ENCODE measurements at regions not wholly inside any gene's neighbourhood (a gene's known extent, or its start where the extent isn't known, plus 50 kb on each side); places are given as distances from the start of the nearest gene placed in this dataset.
"Not testable (repeated sequence)": the region's sequence is repeated elsewhere in the genome, so short reads cannot be mapped to it uniquely, and the experiment has no call there.

GRCh38 chr22:19597399-19597735, 73.2 kb upstream of the CLDN5 start:
- TF ChIP-seq CTCF (IDR thresholded peaks at IDR 0.05): no peak
- WGBS, 2 donors: 64 to 70% methylated on average over 7 of the region's 7 CpGs
- H3K4me3 ChIP-seq (ENCODE audit: low read depth, poor library complexity, severe bottlenecking): no peak overlapping the region
- no peak for DNase-seq (ENCODE audit: low spot score in 2 of 2)
- intact Hi-C loops (cut with DNase I; ENCODE audit: low total_unique reads): no loop called here

- WGBS, 2 donors: 51 to 56% methylated on average over 9 to 10 of the region's 10 CpGs
- no peak for DNase-seq (ENCODE audit: low spot score in 2 of 2)
- intact Hi-C loops (cut with DNase I; ENCODE audit: low total_unique reads): no loop called here
- TF ChIP-seq POLR2A (IDR thresholded peaks at IDR 0.05): no peak
- TF ChIP-seq CTCF (IDR thresholded peaks at IDR 0.05): no peak
- H3K4me3 ChIP-seq (ENCODE audit: low read depth, poor library complexity, severe bottlenecking): no peak overlapping the region
Measured at GRCh38 chr22:19598054-19598855, 74.0 kb upstream of the CLDN5 start.

DNA sequence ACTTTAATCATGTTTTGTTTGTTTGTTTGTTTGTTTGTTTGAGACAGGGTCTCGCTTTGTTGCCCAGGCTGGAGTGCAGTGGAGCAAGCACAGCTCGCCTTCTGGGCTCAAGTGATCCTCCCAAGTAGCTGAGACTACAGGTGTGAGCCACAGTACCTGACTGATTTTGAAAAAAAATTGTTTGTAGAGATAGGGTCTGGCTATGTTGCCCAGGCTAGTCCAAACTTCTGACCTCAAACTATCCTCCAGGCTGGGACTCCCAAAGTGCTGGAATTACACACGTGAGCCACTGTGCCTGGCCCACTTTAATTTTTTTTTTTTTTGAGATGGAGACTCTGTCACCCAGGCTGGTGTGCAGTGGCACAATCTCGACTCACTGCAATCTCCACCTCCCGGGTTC, 74.8 kb upstream of the CLDN5 start:
- no peak overlapping the region for H3K4me3 ChIP-seq (ENCODE audit: low read depth, poor library complexity, severe bottlenecking)
- no peak for TF ChIP-seq POLR2A (IDR thresholded peaks at IDR 0.05)
- TF ChIP-seq CTCF (IDR thresholded peaks at IDR 0.05): no peak
- intact Hi-C loops (cut with DNase I; ENCODE audit: low total_unique reads): no loop called here
- no peak for DNase-seq (ENCODE audit: low spot score in 2 of 2)
- 86 to 87% methylated on average over 5 of the region's 5 CpGs for WGBS, 2 donors

DNA sequence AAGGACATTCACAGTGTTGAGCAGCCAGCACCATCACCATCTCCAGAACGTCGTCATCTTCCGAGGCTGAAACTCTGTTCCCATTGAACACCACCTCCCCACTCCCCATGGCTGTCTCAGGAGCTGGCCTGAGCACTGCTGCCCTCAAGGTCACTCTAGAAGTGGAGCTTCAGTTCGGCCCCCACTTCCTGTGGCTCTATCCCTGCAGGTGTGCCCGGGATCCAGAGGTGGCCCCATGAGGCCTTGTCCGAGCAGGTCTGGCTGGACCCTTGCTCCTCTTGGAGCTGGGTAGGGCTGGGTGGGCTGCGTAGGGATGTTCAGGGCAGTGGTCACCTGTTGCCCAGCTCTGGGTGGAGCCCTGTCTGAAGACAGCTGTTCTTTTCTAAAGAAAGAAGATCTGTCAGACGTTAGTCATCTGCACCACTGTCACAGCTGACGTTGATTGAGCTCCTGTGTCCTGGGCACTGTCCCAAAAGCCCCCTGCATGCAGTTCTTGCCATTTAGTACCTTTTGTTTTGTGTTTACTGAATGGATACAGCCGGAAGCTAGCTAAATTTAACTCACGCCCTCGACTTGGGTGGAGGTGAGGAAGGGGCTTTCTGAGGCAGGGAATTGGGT, 75.5 kb upstream of the CLDN5 start:
- no peak for DNase-seq (ENCODE audit: low spot score in 2 of 2)
- no peak overlapping the region for H3K4me3 ChIP-seq (ENCODE audit: low read depth, poor library complexity, severe bottlenecking)
- intact Hi-C loops (cut with DNase I; ENCODE audit: low total_unique reads): no loop called here
- TF ChIP-seq CTCF (IDR thresholded peaks at IDR 0.05): no peak
- no peak for TF ChIP-seq POLR2A (IDR thresholded peaks at IDR 0.05)
- 79 to 86% methylated on average over 11 to 12 of the region's 12 CpGs for WGBS, 2 donors

DNA sequence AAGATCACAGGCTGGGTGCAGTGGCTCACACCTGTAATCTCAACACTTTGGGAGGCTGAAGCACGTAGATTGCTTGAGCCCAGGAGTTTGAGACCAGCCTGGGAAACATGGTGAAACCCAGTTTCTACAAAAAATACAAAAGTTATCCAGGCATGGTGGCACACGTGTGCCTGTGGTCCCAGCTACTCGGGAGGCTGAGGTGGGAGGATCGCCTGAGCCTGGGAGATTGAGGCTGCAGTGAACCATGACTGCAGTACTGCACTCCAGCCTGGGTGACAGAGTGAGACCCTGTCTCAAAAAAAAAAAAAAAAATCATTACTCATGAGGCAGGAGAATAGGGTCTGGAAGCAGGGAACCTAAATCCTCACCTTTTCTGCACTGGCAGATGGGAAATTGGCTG, 79.1 kb upstream of the CLDN5 start:
- H3K4me3 ChIP-seq (ENCODE audit: low read depth, poor library complexity, severe bottlenecking); DNase-seq (ENCODE audit: low spot score in 2 of 2); intact Hi-C loops (cut with DNase I; ENCODE audit: low total_unique reads): not testable (repeated sequence)
- 77 to 78% methylated on average over 4 of the region's 4 CpGs for WGBS, 2 donors

GRCh38 chr22:19603767-19604166, 79.6 kb upstream of the CLDN5 start:
- no peak overlapping the region for H3K4me3 ChIP-seq (ENCODE audit: low read depth, poor library complexity, severe bottlenecking)
- DNase-seq (ENCODE audit: low spot score in 2 of 2): no peak
- WGBS, 2 donors: 93 to 94% methylated on average over 3 of the region's 3 CpGs
- intact Hi-C loops (cut with DNase I; ENCODE audit: low total_unique reads): no loop called here
- TF ChIP-seq CTCF (IDR thresholded peaks at IDR 0.05): no peak
- no peak for TF ChIP-seq POLR2A (IDR thresholded peaks at IDR 0.05)

Measured in lower leg skin (tissue), 4 donors.